HG03103 (cell line): ENCODE measurements at regions not wholly inside any gene's neighbourhood (a gene's known extent, or its start where the extent isn't known, plus 50 kb on each side); places are given as distances from the start of the nearest gene placed in this dataset.
"Not testable (repeated sequence)": the region's sequence is repeated elsewhere in the genome, so short reads cannot be mapped to it uniquely, and the experiment has no call there.

ENCODE experiments used
- ATAC-seq: cut with Tn5 transposase; IDR thresholded peaks from one replicate; pipeline ENCODE4 v1.9.1; 2021; ENCODE audit warnings: low read depth; ENCODE audit not compliant: unreplicated experiment

GRCh38 chr4:179586460-179586859 lies 2144.2 kb upstream of the AGA start:
- ATAC-seq = no peak

GRCh38 chr4:179595671-179596410 lies 2153.6 kb upstream of the AGA start:
- no peak for ATAC-seq

- no peak for ATAC-seq
Observed at GRCh38 chr4:179596621-179597020, 2154.4 kb upstream of the AGA start.

GRCh38 chr4:179597301-179597700 lies 2155.1 kb upstream of the AGA start:
- no peak for ATAC-seq

- no peak for ATAC-seq
Observed at GRCh38 chr4:179601671-179602070, 2159.4 kb upstream of the AGA start.

- no peak for ATAC-seq
Observed at GRCh38 chr4:179605196-179605595, 2163.0 kb upstream of the AGA start.

GRCh38 chr4:179607003-179607402 lies 2164.8 kb upstream of the AGA start:
- ATAC-seq = no peak

GRCh38 chr4:179615704-179616103 lies 2173.5 kb upstream of the AGA start:
- ATAC-seq = no peak

- no peak for ATAC-seq
Observed at GRCh38 chr4:179618966-179619365, 2176.7 kb upstream of the AGA start.

- no peak for ATAC-seq
Observed at GRCh38 chr4:179624768-179625181, 2182.5 kb upstream of the AGA start.

GRCh38 chr4:179625406-179625805 lies 2183.2 kb upstream of the AGA start:
- no peak for ATAC-seq

- ATAC-seq = no peak
Observed at GRCh38 chr4:179626687-179627086, 2184.4 kb upstream of the AGA start.

- ATAC-seq = no peak
Observed at GRCh38 chr4:179631321-179631720, 2189.1 kb upstream of the AGA start.

- ATAC-seq = no peak
Observed at GRCh38 chr4:179634862-179635261, 2192.6 kb upstream of the AGA start.

- ATAC-seq = no peak
Observed at GRCh38 chr4:179662522-179662921, 2220.3 kb upstream of the AGA start.

- ATAC-seq = no peak
Observed at GRCh38 chr4:179663641-179664429, 2221.6 kb upstream of the AGA start.

GRCh38 chr4:179664430-179665027 lies 2222.3 kb upstream of the AGA start:
- ATAC-seq = no peak

GRCh38 chr4:179666226-179666625 lies 2224.0 kb upstream of the AGA start:
- ATAC-seq = no peak

- ATAC-seq = no peak
Observed at GRCh38 chr4:179671609-179672008, 2229.4 kb upstream of the AGA start.

GRCh38 chr4:179678093-179678814 lies 2236.0 kb upstream of the AGA start:
- ATAC-seq = no peak

- ATAC-seq = not testable (repeated sequence)
Observed at GRCh38 chr4:179683661-179684060, 2241.4 kb upstream of the AGA start.
